ENCODE measurements at regions not wholly inside any gene's neighbourhood (a gene's known extent, or its start where the extent isn't known, plus 50 kb on each side); places are given as distances from the start of the nearest gene placed in this dataset.

DNA sequence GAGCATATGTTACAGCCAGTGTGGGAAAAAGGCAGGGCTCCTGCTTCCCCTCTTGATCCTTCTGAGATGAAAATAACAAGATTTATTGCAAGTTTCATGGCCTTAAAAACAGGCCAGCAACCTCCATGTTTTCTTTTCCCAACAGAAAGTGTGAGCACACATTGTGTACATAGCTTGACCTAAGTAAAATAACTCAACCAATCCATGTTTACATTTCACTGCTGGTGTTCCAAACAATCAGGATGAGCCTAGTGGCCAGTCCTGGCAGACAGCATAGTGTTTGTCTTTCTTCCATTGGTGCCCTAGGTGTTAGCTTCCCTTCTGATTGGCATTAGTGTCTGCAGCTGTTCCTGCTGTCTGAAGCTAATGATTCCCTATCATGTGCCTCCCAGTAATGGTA is 847.7 kb downstream of the EPHA3 start:
- no TSS peak for BruUV-seq (replicated peaks)
- DNase-seq (ENCODE audit: low read depth, low spot score) = no peak
- Histone ChIP-seq H3K4me2 (ENCODE audit: insufficient read depth, low read length) (no peak overlapping the region), H3K79me2 (ENCODE audit: control insufficient read depth, insufficient read depth, low read length) (no peaks in the 10 kb centered on the region), H3K27ac (ENCODE audit: insufficient read depth, low read depth, low read length) (no peak overlapping the region), H4K20me1 (replicated peaks; ENCODE audit: control insufficient read depth, extremely low read depth, insufficient read depth, low read length) (no peaks in the 10 kb centered on the region), H3K36me3 (ENCODE audit: control insufficient read depth in 2 of 2, extremely low read depth in 1 of 2, insufficient read depth in 2 of 2, low read length in 2 of 2) (no peaks in the 10 kb centered on the region), H3K27me3 (ENCODE audit: control insufficient read depth in 2 of 2, insufficient read depth in 2 of 2, low read length in 2 of 2) (no peaks in the 10 kb centered on the region), H3K9me3 (replicated peaks; ENCODE audit: control insufficient read depth, insufficient read depth, low read length) (peaks cover 6% of the 10 kb centered on the region), H3K4me3 (replicated peaks in 1 of 3; ENCODE audit: insufficient read depth in 1 of 3, low read depth in 1 of 3, low read length in 3 of 3) (no peak overlapping the region), H2AFZ (ENCODE audit: low read depth, low read length) (no peak overlapping the region), H3K9me1 (replicated peaks; ENCODE audit: control insufficient read depth, extremely low read depth, insufficient read depth, low read length) (no peaks in the 10 kb centered on the region), H3K9ac (replicated peaks; ENCODE audit: extremely low read depth, insufficient read depth, low read length) (no peak overlapping the region), H3K4me1 (ENCODE audit: control insufficient read depth, extremely low read depth, insufficient read depth, low read length) (no peaks in the 10 kb centered on the region)
- intact Hi-C loops (cut with micrococcal nuclease) (no loop called here), dilution Hi-C loops (cut with MboI; ENCODE audit: extremely low pct_ligation_motif_present, low sequenced_read_pairs) (no loop called here)
- FAIRE-seq = no peak
- TF ChIP-seq POLR2A (IDR thresholded peaks at IDR 0.05; ENCODE audit: low read depth, low read length) = no peak
- no peak for TF ChIP-seq MYC (IDR thresholded peaks at IDR 0.05; ENCODE audit: low read depth, low read length)
- TF ChIP-seq, protein P1, sequence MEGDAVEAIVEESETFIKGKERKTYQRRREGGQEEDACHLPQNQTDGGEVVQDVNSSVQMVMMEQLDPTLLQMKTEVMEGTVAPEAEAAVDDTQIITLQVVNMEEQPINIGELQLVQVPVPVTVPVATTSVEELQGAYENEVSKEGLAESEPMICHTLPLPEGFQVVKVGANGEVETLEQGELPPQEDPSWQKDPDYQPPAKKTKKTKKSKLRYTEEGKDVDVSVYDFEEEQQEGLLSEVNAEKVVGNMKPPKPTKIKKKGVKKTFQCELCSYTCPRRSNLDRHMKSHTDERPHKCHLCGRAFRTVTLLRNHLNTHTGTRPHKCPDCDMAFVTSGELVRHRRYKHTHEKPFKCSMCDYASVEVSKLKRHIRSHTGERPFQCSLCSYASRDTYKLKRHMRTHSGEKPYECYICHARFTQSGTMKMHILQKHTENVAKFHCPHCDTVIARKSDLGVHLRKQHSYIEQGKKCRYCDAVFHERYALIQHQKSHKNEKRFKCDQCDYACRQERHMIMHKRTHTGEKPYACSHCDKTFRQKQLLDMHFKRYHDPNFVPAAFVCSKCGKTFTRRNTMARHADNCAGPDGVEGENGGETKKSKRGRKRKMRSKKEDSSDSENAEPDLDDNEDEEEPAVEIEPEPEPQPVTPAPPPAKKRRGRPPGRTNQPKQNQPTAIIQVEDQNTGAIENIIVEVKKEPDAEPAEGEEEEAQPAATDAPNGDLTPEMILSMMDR (IDR thresholded peaks at IDR 0.05; ENCODE audit: extremely low read depth in 1 of 2, insufficient read depth in 1 of 2, low read depth in 1 of 2, low read length in 2 of 2) = no peak
- no peak for TF ChIP-seq FOS (IDR thresholded peaks at IDR 0.05; ENCODE audit: borderline replicate concordance, insufficient read depth, low read length)
- TF ChIP-seq EZH2 (IDR thresholded peaks at IDR 0.05; ENCODE audit: borderline replicate concordance, low read depth, low read length, severe bottlenecking) = no peak
- TF ChIP-seq JUN (IDR thresholded peaks at IDR 0.05; ENCODE audit: borderline replicate concordance, insufficient read depth, insufficient read length, low read depth) = no peak
- TF ChIP-seq GATA2 (IDR thresholded peaks at IDR 0.05; ENCODE audit: insufficient read depth, insufficient read length, low read depth, low read length) = no peak
- TF ChIP-seq POLR2AphosphoS5 (IDR thresholded peaks at IDR 0.05; ENCODE audit: insufficient read depth, low read depth, low read length) = no peak
- TF ChIP-seq, protein P2, sequence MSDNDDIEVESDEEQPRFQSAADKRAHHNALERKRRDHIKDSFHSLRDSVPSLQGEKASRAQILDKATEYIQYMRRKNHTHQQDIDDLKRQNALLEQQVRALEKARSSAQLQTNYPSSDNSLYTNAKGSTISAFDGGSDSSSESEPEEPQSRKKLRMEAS (IDR thresholded peaks at IDR 0.05; ENCODE audit: insufficient read depth, insufficient read length) = no peak
- POLR2A ChIA-PET = no interaction called here
- CTCF ChIA-PET = no interaction called here

Data from endothelial cell of umbilical vein (primary cell).